NCI-H1105 (cell line): ENCODE measurements at regions not wholly inside any gene's neighbourhood (a gene's known extent, or its start where the extent isn't known, plus 50 kb on each side); places are given as distances from the start of the nearest gene placed in this dataset.
"Not testable (repeated sequence)": the region's sequence is repeated elsewhere in the genome, so short reads cannot be mapped to it uniquely, and the experiment has no call there.

Source experiments
- DNase-seq: peaks from one replicate; lab custom pipeline; 2025; lab: John Stamatoyannopoulos, UW

DNA sequence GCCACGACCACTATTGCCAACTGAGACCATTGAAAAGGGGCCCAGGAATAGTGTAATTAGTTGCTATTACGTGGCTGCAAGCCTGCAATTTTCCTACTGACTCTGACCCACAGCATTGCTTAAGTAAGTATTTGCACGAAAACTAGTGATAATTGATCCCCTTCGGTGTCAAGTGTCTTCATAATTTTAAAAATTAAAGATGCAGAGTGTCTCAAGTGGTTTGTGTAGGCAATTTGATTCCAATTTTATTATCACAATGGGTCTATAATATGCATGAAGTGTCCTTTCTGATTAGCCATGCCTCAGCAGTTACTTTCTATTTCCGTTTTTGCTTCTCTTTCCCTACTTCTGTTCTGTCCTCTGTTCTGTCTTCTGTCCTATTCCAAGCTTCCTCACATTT is 259.2 kb downstream of the C3orf38 start:
- DNase-seq = no peak

DNA sequence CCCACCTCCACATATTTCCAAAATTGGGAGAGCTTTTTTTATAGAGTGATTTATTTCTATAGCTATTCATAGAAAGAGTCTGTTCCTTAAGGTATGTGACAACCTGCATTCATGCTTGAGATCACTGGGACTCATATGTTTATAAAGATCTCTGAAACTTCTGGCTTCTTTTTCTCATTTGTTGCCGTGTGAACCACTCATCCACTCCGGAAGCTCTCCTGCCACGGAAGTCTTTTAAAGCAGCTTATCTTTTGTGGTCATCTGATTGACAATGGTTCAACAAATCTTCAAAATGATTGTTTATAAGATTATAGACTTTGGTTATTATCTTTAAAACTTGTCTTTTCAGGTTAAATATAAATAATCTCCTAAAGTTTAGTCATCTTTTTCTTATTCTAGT is 260.5 kb downstream of the C3orf38 start:
- DNase-seq = no peak

DNA sequence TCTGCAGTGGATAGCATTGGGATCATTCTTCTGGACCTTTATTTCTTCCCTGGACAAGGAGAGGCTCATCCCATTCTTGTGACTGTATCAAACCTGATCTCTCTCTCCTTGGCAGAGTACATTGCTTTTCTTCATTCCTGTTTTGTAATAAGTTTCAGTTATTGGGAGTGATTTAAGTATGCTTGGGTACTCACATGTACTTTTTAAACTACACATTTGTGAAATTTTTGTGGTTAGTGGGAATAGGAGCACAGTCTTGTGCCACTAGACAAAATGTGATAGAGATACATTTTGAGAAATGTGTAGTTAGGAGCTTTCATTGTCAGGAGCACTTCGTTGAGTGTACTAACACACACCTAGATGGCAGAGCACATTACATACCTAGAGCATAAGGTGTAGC is 262.6 kb downstream of the C3orf38 start:
- no peak for DNase-seq

DNA sequence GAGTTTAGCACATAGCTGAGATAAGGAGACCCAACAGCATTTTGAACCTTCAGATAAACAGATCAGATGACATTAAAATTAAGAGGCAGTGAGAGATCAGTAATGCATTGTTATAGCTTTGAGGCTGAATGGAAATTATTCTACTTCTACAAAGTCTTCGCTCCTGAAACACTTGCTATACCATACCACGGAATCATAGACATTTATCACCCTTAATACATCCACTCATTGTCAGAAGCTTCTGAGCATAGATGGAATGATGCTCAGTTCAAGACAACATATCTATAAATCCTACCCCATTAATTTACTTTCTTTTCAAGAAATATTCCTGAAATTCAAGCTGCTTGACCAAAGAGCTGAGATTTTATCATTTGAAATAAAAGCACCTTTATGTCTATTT is 266.7 kb downstream of the C3orf38 start:
- DNase-seq = no peak

DNA sequence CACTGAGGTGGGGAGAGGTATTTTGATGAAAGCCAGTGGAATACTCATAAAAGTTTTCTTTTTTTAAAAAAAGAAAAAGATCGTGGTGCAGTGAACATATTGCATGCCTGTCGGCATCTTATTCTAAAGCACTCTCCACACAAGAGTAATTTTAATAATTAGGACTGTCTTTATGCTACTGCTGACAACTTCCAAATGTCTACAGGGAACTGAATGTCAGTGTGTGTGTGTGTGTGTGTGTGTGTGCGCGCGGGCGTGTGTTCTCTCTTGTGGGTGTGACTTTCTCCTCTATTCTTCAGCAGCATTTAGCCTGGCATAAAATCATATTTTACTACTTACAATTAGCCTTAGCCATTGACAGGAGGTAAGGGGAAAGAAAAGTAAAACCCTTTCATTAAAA is 268.5 kb downstream of the C3orf38 start:
- DNase-seq = no peak

DNA sequence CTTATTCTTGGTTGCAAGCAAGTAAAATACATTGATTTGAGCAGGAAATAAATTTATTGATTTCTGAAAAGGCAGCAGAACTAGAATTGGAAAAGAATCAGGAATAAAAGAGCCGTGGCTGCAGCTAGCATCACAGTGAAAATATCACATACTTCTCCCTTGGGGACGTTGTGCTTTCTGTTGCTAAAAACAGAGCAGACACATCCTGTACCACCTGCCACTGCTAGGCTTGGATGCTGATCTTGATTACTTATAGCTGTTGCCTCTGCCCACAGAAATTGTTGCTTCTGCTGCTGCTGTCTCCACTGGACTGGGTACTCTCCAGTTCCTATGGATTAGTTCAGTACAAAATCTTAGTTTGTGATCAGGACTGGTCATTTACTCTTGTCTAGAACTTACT is 283.8 kb downstream of the C3orf38 start:
- DNase-seq = no peak

DNA sequence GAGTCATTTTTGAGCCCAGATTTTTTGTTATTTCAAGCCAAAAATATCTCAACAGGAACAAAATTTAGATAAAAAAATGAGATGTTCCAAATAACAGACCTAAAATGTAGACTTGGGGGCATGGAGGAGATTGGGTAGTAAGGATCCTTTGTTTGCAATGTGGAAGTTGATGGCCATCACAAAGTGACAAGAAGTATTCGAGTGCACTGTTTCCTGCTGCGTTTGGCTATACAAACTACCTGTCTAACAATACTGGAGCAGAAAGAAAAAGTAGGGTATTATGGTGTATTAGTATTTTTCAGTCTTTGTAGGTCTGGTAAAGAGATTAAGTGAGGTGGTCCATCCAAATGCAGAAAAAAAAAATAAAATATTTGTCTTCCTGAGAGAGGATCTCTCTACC is 284.2 kb downstream of the C3orf38 start:
- DNase-seq = no peak

DNA sequence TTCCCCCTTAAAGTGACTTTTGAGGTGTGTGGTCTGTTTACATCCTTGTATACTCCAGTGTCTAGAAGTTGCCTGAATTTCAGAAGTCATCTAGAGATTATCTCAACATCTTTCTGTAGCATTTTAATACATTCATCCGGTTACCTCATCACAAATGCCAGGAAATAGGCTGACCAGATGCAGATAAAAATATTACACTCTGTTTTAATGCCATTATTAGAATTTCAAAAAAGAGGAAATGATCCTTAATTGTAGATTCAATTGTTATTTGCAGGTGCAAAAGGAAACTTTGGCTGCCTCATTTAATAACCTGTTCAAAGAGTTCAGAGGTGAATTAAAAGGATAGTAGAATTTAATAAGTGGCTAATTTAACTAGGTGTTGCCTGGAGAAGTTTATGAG is 290.9 kb downstream of the C3orf38 start:
- no peak for DNase-seq

DNA sequence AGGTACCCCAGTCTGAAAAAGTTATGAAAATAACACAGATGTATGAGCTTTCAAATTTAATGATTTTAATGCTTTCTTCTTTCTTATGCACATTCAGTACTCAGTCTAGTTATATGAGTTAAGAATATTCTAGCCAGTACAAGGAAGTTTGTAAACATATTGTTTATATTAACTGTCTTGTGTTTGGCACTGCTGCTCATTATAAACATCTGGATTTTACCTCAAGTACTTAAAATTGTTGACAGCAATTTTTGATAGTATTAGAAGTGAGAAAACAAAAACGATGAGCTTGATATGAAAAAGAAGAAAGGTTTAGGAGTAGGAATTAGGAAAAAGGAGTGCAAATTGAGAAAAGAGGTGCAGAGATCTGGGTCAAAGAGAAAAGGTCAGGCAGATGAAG is 293.3 kb downstream of the C3orf38 start:
- DNase-seq = no peak

DNA sequence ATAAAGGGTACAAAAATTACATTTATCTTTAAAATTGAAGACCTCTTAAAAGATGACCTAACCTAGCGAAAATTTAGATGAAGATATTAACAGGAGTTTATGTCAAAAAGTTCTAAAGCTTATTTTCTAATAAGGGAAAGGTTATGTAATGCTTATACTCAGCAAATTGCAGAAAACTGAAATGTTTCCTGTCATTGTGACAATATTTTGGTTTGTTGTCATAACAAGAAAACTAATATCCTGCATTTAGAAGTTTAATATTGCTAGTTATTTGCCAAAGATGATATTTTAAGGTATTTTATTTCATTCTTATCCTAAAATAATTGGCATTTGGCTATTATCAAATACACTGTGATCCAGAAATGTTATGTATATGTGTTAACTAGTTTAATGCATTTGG is 294.5 kb downstream of the C3orf38 start:
- no peak for DNase-seq

DNA sequence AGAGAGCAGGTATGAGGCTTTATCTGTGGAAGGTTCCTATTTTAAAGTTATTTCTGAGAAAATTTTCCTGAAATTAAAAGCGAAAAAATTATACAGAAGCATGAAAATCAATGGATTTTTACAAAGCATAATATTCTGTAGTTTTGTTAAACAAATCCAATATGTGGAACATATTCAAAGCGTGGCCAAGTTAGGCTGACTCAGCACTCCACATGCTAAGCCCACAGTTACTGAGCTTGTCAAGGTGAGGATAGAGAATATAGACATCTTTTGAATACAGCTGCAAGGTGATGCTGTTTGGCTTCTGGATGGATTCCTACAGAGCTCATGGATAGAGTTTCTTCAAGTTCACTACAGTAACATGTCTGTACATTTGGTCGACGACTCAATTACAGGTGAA is 302.5 kb downstream of the C3orf38 start:
- no peak for DNase-seq

DNA sequence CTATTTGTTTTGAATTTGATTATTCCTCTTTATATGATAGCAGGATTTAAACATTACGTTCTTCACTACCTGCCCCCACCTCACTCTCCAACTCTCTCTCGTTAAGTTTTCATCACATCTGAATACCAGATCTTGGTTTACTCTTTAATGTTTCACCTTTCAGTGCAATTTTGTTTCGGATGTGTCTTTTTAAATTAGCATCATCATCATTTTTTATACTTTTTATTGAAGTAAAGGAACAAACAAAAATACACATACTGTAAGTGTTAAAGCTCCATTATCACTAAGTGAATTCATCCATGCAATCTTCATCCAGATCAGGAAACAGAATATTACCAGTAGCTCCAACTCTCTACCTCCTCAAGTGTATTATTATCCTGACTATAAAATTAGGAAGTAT is 310.6 kb downstream of the C3orf38 start:
- no peak for DNase-seq

DNA sequence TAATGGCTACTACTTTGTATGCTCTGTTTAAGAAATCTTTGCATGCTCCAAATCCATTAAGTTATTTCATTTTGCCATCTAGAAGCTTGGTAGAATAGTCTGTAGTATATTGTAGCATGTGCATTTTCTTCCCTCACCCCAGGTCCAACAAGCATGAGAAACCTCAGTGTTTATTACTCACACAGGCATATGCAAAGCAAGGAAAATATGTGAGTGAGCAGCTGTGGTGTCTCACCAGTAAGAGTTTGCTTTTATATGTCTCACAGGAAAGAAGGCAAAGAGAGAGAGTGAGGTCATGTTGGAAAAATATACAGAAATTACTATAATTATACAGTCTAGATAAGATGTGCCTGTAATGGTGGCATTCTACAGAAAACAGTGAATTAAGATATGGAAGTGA is 312.5 kb downstream of the C3orf38 start:
- DNase-seq = no peak

DNA sequence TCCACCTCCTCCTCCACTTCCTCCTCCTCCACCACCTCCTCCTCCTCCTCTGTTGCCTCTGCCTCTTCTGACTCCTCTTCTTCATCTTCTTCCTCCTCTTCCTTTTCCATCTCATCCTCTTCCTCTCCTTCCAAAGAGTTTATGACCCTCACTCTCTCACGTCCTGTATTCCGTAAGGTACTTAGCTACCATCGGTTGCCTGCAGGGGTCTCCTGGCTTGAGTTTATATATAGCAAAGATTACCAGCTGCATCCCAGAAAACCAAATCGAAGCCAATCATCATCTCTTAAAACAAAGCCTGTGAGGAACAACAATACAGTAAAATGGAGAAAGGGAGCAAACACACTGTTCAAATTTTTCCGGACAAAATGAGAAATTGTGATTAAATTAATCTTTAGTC is 317.4 kb downstream of the C3orf38 start:
- no peak for DNase-seq

DNA sequence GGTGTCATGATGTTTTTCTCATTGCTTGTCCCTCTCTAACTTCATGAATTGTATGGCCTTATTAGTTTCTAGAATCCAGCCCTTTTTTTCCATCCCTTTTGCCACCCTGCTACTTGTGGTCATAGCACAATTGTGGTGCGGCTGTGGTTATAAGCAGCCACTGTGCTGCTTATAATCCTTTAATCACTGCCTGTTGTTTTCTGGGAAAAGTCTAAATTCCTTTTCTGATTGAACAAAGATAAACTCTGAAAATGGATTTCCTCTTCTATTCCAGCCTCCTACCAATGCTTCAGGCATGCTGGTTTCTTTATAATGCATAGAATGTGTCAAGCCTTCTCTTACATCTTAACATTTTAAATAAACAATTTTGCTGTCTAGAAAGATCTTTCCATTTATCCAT is 319.5 kb downstream of the C3orf38 start:
- no peak for DNase-seq

DNA sequence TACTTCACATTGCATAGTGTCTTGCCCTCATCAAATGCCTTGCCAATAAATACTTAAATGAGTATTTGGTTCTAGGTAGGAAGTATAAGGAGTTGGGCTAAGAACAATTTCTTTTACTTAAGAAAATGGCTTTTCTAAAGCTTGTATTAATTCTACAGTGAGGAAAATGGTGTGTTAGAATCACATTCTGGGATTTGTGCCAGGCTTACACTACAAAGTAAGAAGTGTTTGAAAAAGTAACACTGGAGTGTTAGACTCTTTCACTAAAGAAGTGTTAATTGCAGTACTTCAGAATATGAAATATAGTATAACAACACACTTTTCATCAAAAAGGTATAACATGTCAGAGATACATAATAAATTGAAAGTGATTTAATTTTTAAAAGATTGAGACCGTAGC is 328.7 kb downstream of the C3orf38 start:
- no peak for DNase-seq

DNA sequence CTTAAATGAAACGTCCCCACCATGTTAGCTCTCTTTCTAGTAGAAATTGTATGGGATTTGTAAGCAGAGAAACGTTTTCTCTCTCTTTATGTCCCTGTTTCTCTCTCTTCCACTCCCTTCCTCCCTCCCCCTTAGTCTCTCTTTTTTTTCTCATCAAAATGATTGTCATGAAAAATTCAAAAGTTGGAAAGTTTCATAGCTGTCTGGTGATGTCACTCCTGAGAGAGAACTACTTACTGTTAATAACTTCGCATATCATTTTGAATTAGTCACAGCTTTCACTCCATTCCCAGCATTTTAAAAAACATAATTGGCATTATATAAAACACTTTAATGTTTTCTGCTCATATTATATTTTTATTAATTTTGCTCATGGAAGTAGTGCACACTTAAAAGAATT is 331.1 kb downstream of the C3orf38 start:
- DNase-seq = no peak

DNA sequence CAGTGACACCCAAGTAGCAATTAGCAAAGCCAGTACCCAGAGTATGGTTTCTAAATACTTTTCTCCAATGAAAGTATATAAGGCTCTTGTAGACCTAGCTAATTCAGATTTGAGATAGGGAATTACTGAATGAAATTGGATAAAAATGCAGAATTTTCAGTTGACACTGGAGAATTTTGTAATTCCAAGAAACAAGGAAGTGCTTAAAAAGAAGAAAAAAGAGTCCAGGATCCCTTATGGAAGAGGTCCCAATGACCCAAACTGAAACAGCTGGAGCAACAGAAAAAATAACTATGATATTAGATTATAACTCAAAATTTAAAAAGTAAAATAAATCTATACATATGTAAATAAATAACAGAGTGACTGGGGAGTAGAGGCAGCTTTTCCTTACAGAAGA is 335.2 kb downstream of the C3orf38 start:
- no peak for DNase-seq

DNA sequence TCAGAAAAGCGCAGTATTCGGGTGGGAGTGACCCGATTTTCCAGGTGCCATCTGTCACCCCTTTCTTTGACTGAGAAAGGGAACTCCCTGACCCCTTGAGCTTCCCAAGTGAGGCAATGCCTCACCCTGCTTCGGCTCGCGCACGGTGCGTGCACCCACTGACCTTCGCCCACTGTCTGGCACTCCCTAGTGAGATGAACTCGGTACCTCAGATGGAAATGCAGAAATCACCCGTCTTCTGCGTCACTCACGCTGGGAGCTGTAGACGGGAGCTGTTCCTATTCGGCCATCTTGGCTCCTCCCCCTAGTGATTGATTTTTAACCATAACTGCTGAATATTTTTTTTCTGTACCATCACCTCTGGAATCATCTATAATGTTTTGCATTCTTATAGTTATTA is 359.1 kb downstream of the C3orf38 start:
- not testable (repeated sequence) for DNase-seq

DNA sequence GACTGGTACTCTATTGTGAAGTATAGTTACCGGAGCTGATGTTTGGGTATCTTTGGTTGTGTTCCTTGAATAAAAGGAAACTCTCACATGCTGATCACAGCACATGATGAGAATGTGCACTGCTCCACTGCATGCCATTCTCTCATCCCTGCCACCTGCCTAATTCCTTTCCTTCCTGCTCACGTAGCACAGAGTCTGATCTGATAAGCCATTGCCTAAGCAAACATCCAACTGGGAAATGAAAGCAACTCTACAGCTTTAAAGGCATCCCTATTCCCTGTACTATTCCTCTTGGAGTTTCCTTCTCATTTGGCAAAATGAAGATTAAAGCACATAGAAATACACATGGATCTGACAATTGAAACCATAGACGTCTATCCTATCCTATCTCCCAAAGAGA is 359.8 kb downstream of the C3orf38 start:
- no peak for DNase-seq

DNA sequence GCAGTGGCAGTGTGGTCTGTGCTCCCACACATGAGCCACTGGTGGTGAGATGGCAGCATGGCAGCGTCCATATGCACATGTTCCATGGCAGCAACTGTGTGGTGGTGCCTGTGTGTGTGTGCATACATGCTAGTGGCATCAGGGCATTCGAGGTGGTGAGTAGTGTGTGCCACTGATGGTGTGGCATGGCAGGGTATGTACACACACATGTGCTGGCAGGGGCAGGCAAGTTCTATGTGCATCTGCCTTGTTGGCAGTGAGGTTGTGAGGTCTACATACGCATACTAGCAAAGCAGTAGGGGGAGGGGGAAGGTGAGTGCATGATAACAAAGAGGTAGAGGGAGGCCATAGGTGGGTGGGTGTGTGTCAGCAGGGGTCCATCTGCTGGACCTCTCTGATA is 378.7 kb downstream of the C3orf38 start:
- no peak for DNase-seq

DNA sequence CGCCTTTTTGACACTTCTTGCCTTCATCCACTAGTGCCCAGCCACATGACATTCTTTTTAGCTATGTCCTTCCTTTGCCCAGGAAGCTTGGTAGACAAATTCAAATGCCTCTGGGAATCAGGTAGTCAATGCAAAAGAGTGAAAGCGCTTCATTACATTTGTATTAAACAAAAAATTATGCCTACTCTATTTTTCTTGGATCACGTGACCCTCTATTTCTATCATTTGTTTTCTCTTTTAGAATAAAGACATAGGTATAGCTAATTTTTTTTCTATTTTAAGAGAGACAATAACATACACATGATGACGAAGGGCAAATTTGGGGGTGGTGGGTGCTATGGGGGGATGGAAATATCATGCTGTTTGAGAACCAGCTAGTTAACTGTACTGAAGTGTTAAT is 384.8 kb downstream of the C3orf38 start:
- DNase-seq = no peak

DNA sequence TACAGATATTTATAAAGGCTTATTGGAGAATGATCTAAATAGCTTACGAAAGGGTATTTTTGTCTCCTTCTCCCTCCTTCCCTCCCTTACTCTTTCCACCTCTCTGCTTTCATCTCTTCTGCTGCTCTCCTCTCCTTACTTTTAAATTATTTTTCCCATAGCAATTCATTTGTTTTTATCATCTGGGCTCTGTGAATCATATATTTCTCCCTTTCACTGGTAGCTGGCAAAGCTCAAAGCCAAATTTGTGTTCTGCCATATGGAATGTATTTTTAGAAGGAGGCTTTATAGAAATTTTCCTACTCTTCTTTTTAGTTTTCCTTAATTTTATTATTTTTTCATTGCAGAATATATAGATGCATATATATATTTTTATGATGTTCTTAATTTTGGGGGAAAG is 385.8 kb downstream of the C3orf38 start:
- DNase-seq = no peak

DNA sequence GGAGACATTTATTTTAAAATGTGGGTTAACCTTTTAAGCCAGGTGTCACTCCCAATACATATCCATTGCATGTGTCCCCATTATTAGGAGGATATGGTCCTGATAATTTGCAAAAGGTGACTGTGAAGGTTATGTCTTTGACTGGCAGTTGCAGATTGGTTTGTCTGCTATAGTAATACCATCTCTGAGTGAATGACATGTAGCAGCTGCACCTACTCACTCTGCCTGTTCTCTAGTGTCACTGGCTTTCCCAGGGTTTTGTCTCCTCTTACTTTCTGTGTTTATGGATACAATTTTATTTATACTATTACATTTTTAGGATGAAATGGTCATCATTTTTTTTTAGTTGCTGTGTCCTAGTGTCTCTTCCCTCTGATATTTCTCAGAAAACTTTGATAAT is 393.2 kb downstream of the C3orf38 start:
- DNase-seq = no peak

DNA sequence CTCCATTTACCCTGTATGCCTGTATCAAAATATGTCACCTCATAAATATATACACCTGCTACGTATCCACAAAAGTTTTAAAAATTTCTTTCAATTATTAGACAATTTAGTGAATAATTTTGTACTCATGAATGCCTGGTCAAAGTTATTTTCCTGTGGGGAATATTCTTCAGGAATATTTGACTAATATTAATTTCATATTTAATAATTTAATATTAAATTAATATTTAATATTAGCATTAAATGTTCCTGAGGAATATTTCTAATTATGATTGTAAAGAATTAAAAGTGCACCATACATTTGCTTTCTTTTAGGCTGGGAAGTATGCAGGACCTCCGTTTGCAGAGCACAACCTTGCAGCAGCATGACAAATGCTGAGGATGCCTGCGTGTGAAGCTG is 422.7 kb downstream of the C3orf38 start:
- no peak for DNase-seq
